ENCODE measurements at regions not wholly inside any gene's neighbourhood (a gene's known extent, or its start where the extent isn't known, plus 50 kb on each side); places are given as distances from the start of the nearest gene placed in this dataset.

GRCh38 chr16:9365370-9365728 lies 273.9 kb downstream of the HAPSTR1 start:
- peaks cover 16% of the 10 kb centered on the region for H3K4me1 Mint-ChIP-seq (ENCODE audit: low read depth, unreplicated experiment)
- H3K4me3 Mint-ChIP-seq (ENCODE audit: low read depth, unreplicated experiment): no peak overlapping the region
- no peak for TF ChIP-seq CTCF (IDR thresholded peaks at IDR 0.05; ENCODE audit: unreplicated experiment)
- no TSS peak for BruUV-seq (replicated peaks)
- no peaks in the 10 kb centered on the region for H3K36me3 Mint-ChIP-seq (ENCODE audit: insufficient read depth, unreplicated experiment)
- H3K27me3 Mint-ChIP-seq (ENCODE audit: unreplicated experiment): no peaks in the 10 kb centered on the region
- CTCF ChIA-PET: interaction anchor here (0.6 kb wide), 1 partner anchor 12 kb away, joined by 3 read pairs; no protein-coding TSS in a partner anchor
- intact Hi-C loops (cut with micrococcal nuclease; ENCODE audit: unreplicated experiment): no loop called here
- no peak for DNase-seq
- H3K27ac Mint-ChIP-seq (ENCODE audit: unreplicated experiment): no peak overlapping the region
- H3K9me3 Mint-ChIP-seq (ENCODE audit: low read depth, unreplicated experiment): no peaks in the 10 kb centered on the region

GRCh38 chr16:9366048-9366969 lies 274.9 kb downstream of the HAPSTR1 start:
- Mint-ChIP-seq H3K4me1 (ENCODE audit: low read depth, unreplicated experiment) (peaks cover 16% of the 10 kb centered on the region), H3K27ac (ENCODE audit: unreplicated experiment) (no peak overlapping the region), H3K9me3 (ENCODE audit: low read depth, unreplicated experiment) (no peaks in the 10 kb centered on the region), H3K4me3 (ENCODE audit: low read depth, unreplicated experiment) (no peak overlapping the region), H3K36me3 (ENCODE audit: insufficient read depth, unreplicated experiment) (no peaks in the 10 kb centered on the region), H3K27me3 (ENCODE audit: unreplicated experiment) (no peaks in the 10 kb centered on the region)
- CTCF ChIA-PET: interaction anchor here (1.3 kb wide), 1 partner anchor 50 kb away, joined by 3 read pairs; no protein-coding TSS in a partner anchor
- intact Hi-C loops (cut with micrococcal nuclease; ENCODE audit: unreplicated experiment): no loop called here
- no peak for DNase-seq
- TF ChIP-seq CTCF (IDR thresholded peaks at IDR 0.05; ENCODE audit: unreplicated experiment): no peak
- BruUV-seq (replicated peaks): no TSS peak

- no peak overlapping the region for H3K27ac Mint-ChIP-seq (ENCODE audit: unreplicated experiment)
- no peaks in the 10 kb centered on the region for H3K9me3 Mint-ChIP-seq (ENCODE audit: low read depth, unreplicated experiment)
- peaks cover 18% of the 10 kb centered on the region for H3K4me1 Mint-ChIP-seq (ENCODE audit: low read depth, unreplicated experiment)
- H3K36me3 Mint-ChIP-seq (ENCODE audit: insufficient read depth, unreplicated experiment): no peaks in the 10 kb centered on the region
- TF ChIP-seq CTCF (IDR thresholded peaks at IDR 0.05; ENCODE audit: unreplicated experiment): no peak
- peaks cover 14% of the 10 kb centered on the region for H3K27me3 Mint-ChIP-seq (ENCODE audit: unreplicated experiment)
- H3K4me3 Mint-ChIP-seq (ENCODE audit: low read depth, unreplicated experiment): no peak overlapping the region
- DNase-seq: no peak
- intact Hi-C loops (cut with micrococcal nuclease; ENCODE audit: unreplicated experiment): loop anchor here (5.0 kb wide), 1 partner anchor 73 kb away; no protein-coding TSS in a partner anchor
- BruUV-seq (replicated peaks): no TSS peak
- CTCF ChIA-PET: no interaction called here
Measured at GRCh38 chr16:9370061-9370491, 278.6 kb downstream of the HAPSTR1 start.

- Mint-ChIP-seq H3K4me3 (ENCODE audit: low read depth, unreplicated experiment) (no peak overlapping the region), H3K9me3 (ENCODE audit: low read depth, unreplicated experiment) (no peaks in the 10 kb centered on the region), H3K36me3 (ENCODE audit: insufficient read depth, unreplicated experiment) (no peaks in the 10 kb centered on the region), H3K27ac (ENCODE audit: unreplicated experiment) (no peak overlapping the region), H3K27me3 (ENCODE audit: unreplicated experiment) (peaks cover 14% of the 10 kb centered on the region), H3K4me1 (ENCODE audit: low read depth, unreplicated experiment) (peaks cover 10% of the 10 kb centered on the region)
- no TSS peak for BruUV-seq (replicated peaks)
- no peak for DNase-seq
- intact Hi-C loops (cut with micrococcal nuclease; ENCODE audit: unreplicated experiment): loop anchor here (5.0 kb wide), 1 partner anchor 75 kb away; no protein-coding TSS in a partner anchor
- TF ChIP-seq CTCF (IDR thresholded peaks at IDR 0.05; ENCODE audit: unreplicated experiment): no peak
- CTCF ChIA-PET: interaction anchor here (0.6 kb wide), 1 partner anchor 48 kb away, joined by 3 read pairs; no protein-coding TSS in a partner anchor
Measured at GRCh38 chr16:9371713-9372448, 280.4 kb downstream of the HAPSTR1 start.

Data from Calu3 (cell line).